H9 (cell line): ENCODE measurements at regions not wholly inside any gene's neighbourhood (a gene's known extent, or its start where the extent isn't known, plus 50 kb on each side); places are given as distances from the start of the nearest gene placed in this dataset.

Source experiments
- DNase-seq: peaks from one replicate; pipeline ENCODE4 v3.0.0-alpha.2; 2017
- H2AFZ ChIP-seq: one replicate; pipeline ENCODE4 v1.6.1; 2013; ENCODE audit warnings: mild to moderate bottlenecking, low read length, control low read depth, moderate library complexity
- H2AK5ac ChIP-seq: 2 replicates; pipeline ENCODE4 v1.6.1; 2013; ENCODE audit warnings: low read length, control low read depth, mixed read lengths; ENCODE audit not compliant: insufficient read length
- H2BK120ac ChIP-seq: one replicate; pipeline ENCODE4 v1.6.1; 2013; ENCODE audit warnings: low read depth, mild to moderate bottlenecking, low read length, control low read depth, inconsistent platforms; ENCODE audit not compliant: poor library complexity, severe bottlenecking
- H2BK12ac ChIP-seq: 2 replicates; pipeline ENCODE4 v1.6.1; 2013; ENCODE audit warnings: low read length, control low read depth, mixed read lengths, low read depth; ENCODE audit not compliant: insufficient read length
- H2BK15ac ChIP-seq: 2 replicates; pipeline ENCODE4 v1.6.1; 2013; ENCODE audit warnings: low read depth, low read length, control low read depth
- H2BK20ac ChIP-seq: one replicate; pipeline ENCODE4 v1.6.1; 2013; ENCODE audit warnings: low read depth, mild to moderate bottlenecking, low read length, control low read depth, inconsistent platforms; ENCODE audit not compliant: poor library complexity, severe bottlenecking
- H2BK5ac ChIP-seq: 2 replicates; pipeline ENCODE4 v1.6.1; 2013; ENCODE audit warnings: low read length, control low read depth, mixed read lengths; ENCODE audit not compliant: insufficient read length
- H3K14ac ChIP-seq: 2 replicates; pipeline ENCODE4 v1.6.1; 2013; ENCODE audit warnings: low read length, control low read depth; ENCODE audit not compliant: insufficient read depth
- H3K18ac ChIP-seq: 2 replicates; pipeline ENCODE4 v1.6.1; 2013; ENCODE audit warnings: low read depth, mild to moderate bottlenecking, mixed read lengths, low read length, control low read depth; ENCODE audit not compliant: insufficient read length
- H3K23ac ChIP-seq: 2 replicates; pipeline ENCODE4 v1.6.1; 2013; ENCODE audit warnings: low read length, control low read depth, mixed read lengths, low read depth; ENCODE audit not compliant: insufficient read length
- H3K23me2 ChIP-seq: 2 replicates; pipeline ENCODE4 v1.6.1; 2013; ENCODE audit warnings: low read depth, mild to moderate bottlenecking, mixed read lengths, low read length, control low read depth; ENCODE audit not compliant: insufficient read length, poor library complexity, severe bottlenecking
- H3K27ac ChIP-seq: 2 replicates; pipeline ENCODE4 v1.5.1; 2013; ENCODE audit warnings: low read length, control low read depth, mixed read lengths, low read depth; ENCODE audit not compliant: insufficient read length
- H3K27me3 ChIP-seq: 2 replicates; pipeline ENCODE4 v1.6.1; 2013; ENCODE audit warnings: low read length, control low read depth, inconsistent platforms; ENCODE audit not compliant: insufficient read depth
- H3K4ac ChIP-seq: 2 replicates; pipeline ENCODE4 v1.6.1; 2013; ENCODE audit warnings: low read depth, mild to moderate bottlenecking, control low read depth, inconsistent platforms, low read length, moderate library complexity
- H3K4me1 ChIP-seq: 2 replicates; pipeline ENCODE4 v1.6.1; 2013; ENCODE audit warnings: low read length, control low read depth, inconsistent platforms; ENCODE audit not compliant: insufficient read depth
- H3K4me2 ChIP-seq: 2 replicates; pipeline ENCODE4 v1.6.1; 2013; ENCODE audit warnings: low read length, control low read depth, mixed read lengths; ENCODE audit not compliant: insufficient read length, insufficient read depth
- H3K56ac ChIP-seq: 2 replicates; pipeline ENCODE4 v1.6.1; 2013; ENCODE audit warnings: low read depth, mild to moderate bottlenecking, mixed read lengths, low read length, control low read depth; ENCODE audit not compliant: insufficient read length
- H3K79me1 ChIP-seq: 2 replicates; pipeline ENCODE4 v1.6.1; 2013; ENCODE audit warnings: low read depth, mild to moderate bottlenecking, moderate library complexity, low read length, control low read depth, inconsistent platforms; ENCODE audit not compliant: insufficient read depth, poor library complexity, severe bottlenecking
- H3K79me2 ChIP-seq: 2 replicates; pipeline ENCODE4 v1.6.1; 2013; ENCODE audit warnings: low read length, control low read depth, inconsistent platforms; ENCODE audit not compliant: insufficient read depth
- H3K9ac ChIP-seq: 2 replicates; pipeline ENCODE4 v1.6.1; 2013; ENCODE audit warnings: low read length, control low read depth, mixed read lengths; ENCODE audit not compliant: insufficient read length; ENCODE audit errors: extremely low read depth
- H3K9me3 ChIP-seq: one replicate; pipeline ENCODE4 v1.6.1; 2013; ENCODE audit warnings: low read depth, low read length, inconsistent platforms; ENCODE audit not compliant: control insufficient read depth
- H3T11ph ChIP-seq: one replicate; pipeline ENCODE4 v1.6.1; 2013; ENCODE audit warnings: mild to moderate bottlenecking, low read length, control low read depth, inconsistent platforms
- H4K20me1 ChIP-seq: one replicate; pipeline ENCODE4 v1.6.1; 2013; ENCODE audit not compliant: control insufficient read depth, insufficient read length, insufficient read depth
- H4K5ac ChIP-seq: 2 replicates; pipeline ENCODE4 v1.6.1; 2013; ENCODE audit warnings: low read depth, mild to moderate bottlenecking, mixed read lengths, low read length, control low read depth; ENCODE audit not compliant: insufficient read length
- H4K8ac ChIP-seq: replicated peaks from 2 replicates; pipeline ENCODE4 v1.6.1; 2013; ENCODE audit warnings: low read length, control low read depth, mixed read lengths, low read depth; ENCODE audit not compliant: insufficient read length
- H4K91ac ChIP-seq: 2 replicates; pipeline ENCODE4 v1.6.1; 2013; ENCODE audit warnings: low read depth, mild to moderate bottlenecking, moderate library complexity, mixed read lengths, low read length, control low read depth; ENCODE audit not compliant: insufficient read length
- H3K27ac Mint-ChIP-seq, 3 experiments: 2 replicates in 2 of 3; 3 replicates in 1 of 3; pipeline ENCODE4 v1.8.0; 2020 to 2021; ENCODE audit warnings: mixed read lengths in 3 of 3, mild to moderate bottlenecking in 1 of 3, moderate library complexity in 1 of 3
- H3K27me3 Mint-ChIP-seq: 2 replicates; pipeline ENCODE4 v1.8.0; 2021; ENCODE audit warnings: low read depth, mild to moderate bottlenecking, moderate library complexity, mixed read lengths
- H3K36me3 Mint-ChIP-seq, 3 experiments: 2 replicates in 2 of 3; 3 replicates in 1 of 3; pipeline ENCODE4 v1.8.0; 2020 to 2021; ENCODE audit warnings: low read depth in 3 of 3, mixed read lengths in 3 of 3; ENCODE audit not compliant: insufficient read depth in 1 of 3
- H3K4me1 Mint-ChIP-seq, 2 experiments: 2 replicates each; pipeline ENCODE4 v1.8.0; 2020; ENCODE audit warnings: mixed read lengths in 2 of 2
- H3K4me3 Mint-ChIP-seq, 2 experiments: 2 replicates in 1 of 2; 3 replicates in 1 of 2; pipeline ENCODE4 v1.8.0; 2020 to 2021; ENCODE audit warnings: mild to moderate bottlenecking in 2 of 2, mixed read lengths in 2 of 2, moderate library complexity in 1 of 2
- H3K9me3 Mint-ChIP-seq, 2 experiments: 2 replicates in 1 of 2; 3 replicates in 1 of 2; pipeline ENCODE4 v1.8.0; 2020; ENCODE audit warnings: mild to moderate bottlenecking in 2 of 2, mixed read lengths in 2 of 2, moderate library complexity in 1 of 2
- CTCF ChIP-seq: fragments of 200-600 bp; sonication (generic); conservative IDR thresholded peaks from 3 replicates; pipeline ENCODE4 v1.8.0; 2021; ENCODE audit warnings: antibody characterized with exemption, mild to moderate bottlenecking
- WGBS: extraction: QIAGEN DNeasy Blood & Tissue Kit; methylation state at CpG from one replicate; pipeline ENCODE4 v1.1.7; 2013; ENCODE audit warnings: missing lambda C conversion rate, low lambda C conversion rate, mixed read lengths; ENCODE audit not compliant: insufficient read length; ENCODE audit errors: extremely low coverage; 5-methylcytosine and 5-hydroxymethylcytosine counted together

GRCh38 chr2:164335128-164335527 is 286.2 kb downstream of the GRB14 start:
- H3K79me1 ChIP-seq = no peaks in the 10 kb centered on the region
- no peak for DNase-seq
- H3K36me3 Mint-ChIP-seq = peaks cover 4 to 14% (median 8%) of the 10 kb centered on the region in 3 experiments; a peak in 5 of 7 replicates
- H2BK20ac ChIP-seq = no peak overlapping the region
- H3K56ac ChIP-seq = no peak overlapping the region
- no peak overlapping the region for H3T11ph ChIP-seq
- H2AK5ac ChIP-seq = no peak overlapping the region
- no peaks in the 10 kb centered on the region for H4K20me1 ChIP-seq
- H3K9ac ChIP-seq = no peak overlapping the region
- no peak overlapping the region for H3K14ac ChIP-seq
- H3K23me2 ChIP-seq = no peaks in the 10 kb centered on the region
- no peaks in the 10 kb centered on the region for H3K9me3 ChIP-seq
- no peak overlapping the region for H3K23ac ChIP-seq
- no peak overlapping the region for H2BK120ac ChIP-seq
- H3K9me3 Mint-ChIP-seq = peaks cover 11% of the 10 kb centered on the region in 2 experiments
- peaks cover 21 to 25% of the 10 kb centered on the region in 2 experiments for H3K4me1 Mint-ChIP-seq
- H3K4ac ChIP-seq = no peak overlapping the region
- no peak for TF ChIP-seq CTCF
- no peak overlapping the region for H4K5ac ChIP-seq
- peak overlapping the region; percentile 19 to 44 (median 26); a peak in 4 of 7 replicates for H3K27ac Mint-ChIP-seq
- H3K4me1 ChIP-seq = peaks cover 4% of the 10 kb centered on the region; the same call in 1 of the 2 replicates
- no peak overlapping the region for H2BK12ac ChIP-seq
- H3K27me3 Mint-ChIP-seq = no peaks in the 10 kb centered on the region
- H3K4me2 ChIP-seq = no peak overlapping the region
- H3K27me3 ChIP-seq = no peaks in the 10 kb centered on the region
- no peak overlapping the region for H2AFZ ChIP-seq
- H2BK5ac ChIP-seq = no peak overlapping the region
- WGBS = no CpG with 5 or more reads among the region's 2 CpGs
- no peak overlapping the region for H2BK15ac ChIP-seq
- H3K4me3 Mint-ChIP-seq = no peak overlapping the region
- H4K8ac ChIP-seq = no peak overlapping the region
- H3K27ac ChIP-seq = no peak overlapping the region
- no peak overlapping the region for H3K18ac ChIP-seq
- H3K79me2 ChIP-seq = no peaks in the 10 kb centered on the region
- H4K91ac ChIP-seq = no peak overlapping the region
